SK-N-SH (cell line): ENCODE measurements at regions not wholly inside any gene's neighbourhood (a gene's known extent, or its start where the extent isn't known, plus 50 kb on each side); places are given as distances from the start of the nearest gene placed in this dataset.

Experiments used
- CTCF ChIA-PET: fragments of 300-600, 350-600 bp; formaldehyde crosslinking; extraction: SDS; loops from one replicate; lab custom pipeline; 2021; lab: Yijun Ruan, JAX
- POLR2A ChIA-PET: fragments of 350-600 bp; sonication (Branson Sonifier 250); formaldehyde crosslinking; extraction: SDS; loops from one replicate; lab custom pipeline; 2020; ENCODE audit warnings: antibody characterized with exemption, inconsistent platforms; lab: Yijun Ruan, JAX
- DNase-seq: peaks from one replicate; pipeline ENCODE4 v3.0.0; 2012
- H2AFZ ChIP-seq: fragments of 200-600 bp; sonication (generic); 2 replicates; pipeline ENCODE4 v1.8.1; 2016; ENCODE audit warnings: antibody characterized with exemption, mild to moderate bottlenecking, low read depth
- H3F3A ChIP-seq: fragments of 200-600 bp; sonication (generic); replicated peaks from 2 replicates; pipeline ENCODE3; 2016; ENCODE audit warnings: antibody characterized with exemption, mild to moderate bottlenecking; ENCODE audit not compliant: insufficient read depth
- H3K27ac ChIP-seq, 2 experiments: fragments of 200-500 bp in 1 of 2; fragments of 200-600 bp in 1 of 2; sonication (Bioruptor generic) in 1 of 2; sonication (generic), shearing (Covaris generic) in 1 of 2; 2 replicates each; pipeline versions ENCODE4 v1.5.1 to v1.6.1; 2014 to 2016; ENCODE audit warnings: low read depth in 2 of 2, inconsistent platforms in 1 of 2, low read length in 1 of 2, mild to moderate bottlenecking in 1 of 2, mixed read lengths in 1 of 2
- H3K27me3 ChIP-seq: fragments of 200-600 bp; sonication (generic), shearing (Covaris generic); 2 replicates; pipeline ENCODE4 v1.6.1; 2016; ENCODE audit warnings: mixed run types; ENCODE audit not compliant: insufficient read depth
- H3K36me3 ChIP-seq, 2 experiments: fragments of 200-500 bp in 1 of 2; fragments of 200-600 bp in 1 of 2; sonication (Bioruptor generic) in 1 of 2; sonication (generic) in 1 of 2; replicated peaks in 1 of 2; 2 replicates each; pipeline versions ENCODE3 to v1.5.1; 2014 to 2016; ENCODE audit warnings: low read length in 1 of 2, mild to moderate bottlenecking in 1 of 2; ENCODE audit not compliant: insufficient read depth in 2 of 2, control insufficient read depth in 1 of 2
- H3K4me1 ChIP-seq, 2 experiments: fragments of 200-500 bp in 1 of 2; fragments of 200-600 bp in 1 of 2; sonication (Bioruptor generic) in 1 of 2; sonication (generic), shearing (Covaris generic) in 1 of 2; 2 replicates each; pipeline versions ENCODE4 v1.5.1 to v1.6.1; 2014 to 2016; ENCODE audit warnings: low read depth in 1 of 2, low read length in 1 of 2, mixed run types in 1 of 2; ENCODE audit not compliant: insufficient read depth in 2 of 2, control insufficient read depth in 1 of 2
- H3K4me2 ChIP-seq: fragments of 200-600 bp; sonication (generic), shearing (Covaris generic); 2 replicates; pipeline ENCODE4 v1.6.1; 2017; ENCODE audit warnings: mixed run types
- H3K4me3 ChIP-seq, 2 experiments: fragments of 200-500 bp in 1 of 2; fragments of 200-600 bp in 1 of 2; sonication (Bioruptor generic) in 1 of 2; sonication (generic), shearing (Covaris generic) in 1 of 2; 2 replicates each; pipeline versions ENCODE4 v1.5.1 to v1.8.1; 2014 to 2016; ENCODE audit warnings: low read depth in 2 of 2, inconsistent platforms in 1 of 2, low read length in 1 of 2, mild to moderate bottlenecking in 1 of 2, mixed read lengths in 1 of 2, moderate library complexity in 1 of 2
- H3K79me2 ChIP-seq: fragments of 200-600 bp; sonication (generic); 2 replicates; pipeline ENCODE4 v1.8.1; 2017; ENCODE audit warnings: mild to moderate bottlenecking; ENCODE audit not compliant: insufficient read depth
- H3K9ac ChIP-seq: fragments of 200-600 bp; sonication (generic); 2 replicates; pipeline ENCODE4 v1.6.1; 2017; ENCODE audit warnings: mixed run types
- H3K9me2 ChIP-seq: fragments of 200-600 bp; sonication (generic); 2 replicates; pipeline ENCODE4 v1.6.1; 2017; ENCODE audit warnings: mixed run types
- H3K9me3 ChIP-seq: fragments of 200-600 bp; sonication (generic); 2 replicates; pipeline ENCODE4 v1.6.1; 2017; ENCODE audit warnings: mixed run types, mild to moderate bottlenecking, moderate library complexity
- H4K20me1 ChIP-seq: fragments of 200-600 bp; sonication (generic); 2 replicates; pipeline ENCODE4 v1.6.1; 2017; ENCODE audit warnings: mild to moderate bottlenecking, mixed run types; ENCODE audit not compliant: insufficient read depth
- CTCF ChIP-seq: fragments of 200-600 bp; sonication (generic); IDR thresholded peaks from 2 replicates; pipeline ENCODE4 v1.6.1; 2017; ENCODE audit warnings: antibody characterized with exemption, mild to moderate bottlenecking, moderate library complexity
- EP300 ChIP-seq, 2 experiments: IDR thresholded peaks; 2 replicates each; pipeline versions ENCODE4 v1.4.0 to v1.6.1; 2012; ENCODE audit warnings: borderline replicate concordance in 1 of 2, low read depth in 1 of 2, low read length in 1 of 2
- EZH2phosphoT487 ChIP-seq: fragments of 200-600 bp; sonication (generic); IDR thresholded peaks from 2 replicates; pipeline ENCODE4 v1.6.1; 2017; ENCODE audit warnings: low read depth, mixed run types, mild to moderate bottlenecking, antibody characterized with exemption, moderate library complexity, borderline replicate concordance
- FOSL2 ChIP-seq: IDR thresholded peaks from 2 replicates; pipeline ENCODE4 v1.4.0; 2012; ENCODE audit warnings: low read depth, mild to moderate bottlenecking, moderate library complexity, borderline replicate concordance
- FOXM1 ChIP-seq: IDR thresholded peaks from 2 replicates; pipeline ENCODE4 v1.4.0; 2012; ENCODE audit warnings: low read depth, mild to moderate bottlenecking
- GABPA ChIP-seq: IDR thresholded peaks from 2 replicates; pipeline ENCODE4 v1.4.0; 2012; ENCODE audit warnings: low read depth, mild to moderate bottlenecking
- GATA2 ChIP-seq: sonication (generic); formaldehyde crosslinking; IDR thresholded peaks from 2 replicates; pipeline ENCODE4 v1.5.0; 2020; ENCODE audit warnings: mild to moderate bottlenecking, missing genetic modification reagents
- MAX ChIP-seq: IDR thresholded peaks from 2 replicates; pipeline ENCODE4 v1.4.0; 2012; ENCODE audit warnings: low read depth
- MEF2A ChIP-seq: IDR thresholded peaks from 2 replicates; pipeline ENCODE4 v1.4.0; 2012; ENCODE audit warnings: low read depth, borderline replicate concordance
- MXI1 ChIP-seq: IDR thresholded peaks from 2 replicates; pipeline ENCODE4 v1.6.1; 2012; ENCODE audit warnings: mild to moderate bottlenecking, low read depth, low read length, improper control_type of control experiment
- NFIC ChIP-seq: IDR thresholded peaks from 2 replicates; pipeline ENCODE4 v1.4.0; 2012; ENCODE audit warnings: borderline replicate concordance
- POLR2AphosphoS5 ChIP-seq: IDR thresholded peaks from 2 replicates; pipeline ENCODE4 v1.6.1; 2012; ENCODE audit warnings: low read depth, low read length
- RAD21 ChIP-seq: IDR thresholded peaks from 2 replicates; pipeline ENCODE4 v1.6.1; 2012; ENCODE audit warnings: mild to moderate bottlenecking, low read length
- RCOR1 ChIP-seq: fragments of 150-350 bp; IDR thresholded peaks from 2 replicates; pipeline ENCODE4 v1.6.1; 2017; ENCODE audit warnings: antibody characterized with exemption, low read length
- RFX5 ChIP-seq: IDR thresholded peaks from 2 replicates; pipeline ENCODE4 v1.6.1; 2012; ENCODE audit warnings: mild to moderate bottlenecking, improper control_type of control experiment, low read length
- RXRA ChIP-seq: IDR thresholded peaks from 2 replicates; pipeline ENCODE4 v1.4.0; 2012; ENCODE audit warnings: low read depth, mild to moderate bottlenecking, borderline replicate concordance
- SIN3A ChIP-seq: IDR thresholded peaks from 2 replicates; pipeline ENCODE4 v1.6.1; 2012; ENCODE audit warnings: low read depth, mild to moderate bottlenecking, low read length, moderate library complexity, borderline replicate concordance
- TCF12 ChIP-seq: IDR thresholded peaks from 2 replicates; pipeline ENCODE4 v1.4.0; 2012
- USF1 ChIP-seq: IDR thresholded peaks from 2 replicates; pipeline ENCODE4 v1.4.0; 2012; ENCODE audit warnings: low read depth, borderline replicate concordance
- WGBS: methylation state at CpG from one replicate; pipeline ENCODE4 v1.1.6; 2017; ENCODE audit warnings: low lambda C conversion rate; 5-methylcytosine and 5-hydroxymethylcytosine counted together

GRCh38 chr10:131533846-131534526, 222.5 kb upstream of the TCERG1L start:
- Histone ChIP-seq H3F3A (no peaks in the 10 kb centered on the region), H3K4me1 (no peaks in the 10 kb centered on the region), H3K27me3 (no peaks in the 10 kb centered on the region), H3K9me3 (no peaks in the 10 kb centered on the region), H3K9ac (no peak overlapping the region), H2AFZ (no peak overlapping the region), H3K4me2 (no peak overlapping the region), H3K36me3 (no peaks in the 10 kb centered on the region), H3K27ac (no peak overlapping the region), H3K79me2 (no peaks in the 10 kb centered on the region), H3K9me2 (no peaks in the 10 kb centered on the region), H3K4me3 (no peak overlapping the region), H4K20me1 (no peaks in the 10 kb centered on the region)
- TF ChIP-seq TCF12 = no peak
- TF ChIP-seq EZH2phosphoT487 = no peak
- 58% methylated on average over 11 of the region's 17 CpGs for WGBS
- POLR2A ChIA-PET = no interaction called here
- DNase-seq = no peak
- CTCF ChIA-PET = interaction anchor here (0.8 to 1.2 kb wide), 2 partner anchors 9 to 79 kb away, joined by 3 to 5 read pairs; no protein-coding TSS in a partner anchor

GRCh38 chr10:131534836-131535235, 223.3 kb upstream of the TCERG1L start:
- Histone ChIP-seq H4K20me1 (no peaks in the 10 kb centered on the region), H3K27me3 (no peaks in the 10 kb centered on the region), H3K4me3 (no peak overlapping the region), H3K79me2 (no peaks in the 10 kb centered on the region), H3K9me3 (no peaks in the 10 kb centered on the region), H3K4me1 (no peaks in the 10 kb centered on the region), H3K9me2 (no peaks in the 10 kb centered on the region), H3K4me2 (no peak overlapping the region), H3K27ac (no peak overlapping the region), H3K36me3 (no peaks in the 10 kb centered on the region), H2AFZ (no peak overlapping the region), H3F3A (no peaks in the 10 kb centered on the region), H3K9ac (no peak overlapping the region)
- ChIA-PET CTCF (interaction anchor here (0.8 kb wide), 1 partner anchor 80 kb away, joined by 3 read pairs; no protein-coding TSS in a partner anchor), POLR2A (no interaction called here)
- no peak for DNase-seq
- 32% methylated on average over 7 of the region's 11 CpGs for WGBS
- TF ChIP-seq MEF2A = no peak
- no peak for TF ChIP-seq SIN3A
- TF ChIP-seq RAD21 = no peak
- TF ChIP-seq POLR2AphosphoS5 = no peak
- no peak for TF ChIP-seq NFIC
- no peak for TF ChIP-seq FOSL2
- TF ChIP-seq CTCF = no peak
- TF ChIP-seq GATA2 = no peak
- no peak for TF ChIP-seq MXI1
- TF ChIP-seq EP300 (IDR thresholded peaks at IDR 0.05; ENCODE audit: borderline replicate concordance in 1 of 2, low read depth in 1 of 2, low read length in 1 of 2) = no peak
- TF ChIP-seq GABPA = no peak
- TF ChIP-seq RXRA = no peak
- no peak for TF ChIP-seq RFX5
- no peak for TF ChIP-seq FOXM1
- no peak for TF ChIP-seq MAX
- TF ChIP-seq RCOR1 = no peak
- TF ChIP-seq USF1 = no peak
